MM.1S (cell line): ENCODE measurements at regions not wholly inside any gene's neighbourhood (a gene's known extent, or its start where the extent isn't known, plus 50 kb on each side); places are given as distances from the start of the nearest gene placed in this dataset.
"Not testable (repeated sequence)": the region's sequence is repeated elsewhere in the genome, so short reads cannot be mapped to it uniquely, and the experiment has no call there.

Source experiments
- EZH2phosphoT487 ChIP-seq: fragments of 300-600 bp; sonication (generic); IDR thresholded peaks from 2 replicates; pipeline ENCODE4 v1.6.1; 2018; ENCODE audit warnings: antibody characterized with exemption, low read length
- TF ChIP-seq, protein P1 (sequence below): fragments of 300-600 bp; sonication (generic); IDR thresholded peaks from 2 replicates; pipeline ENCODE4 v1.5.1; 2016; ENCODE audit warnings: antibody characterized with exemption, low read length, mixed read lengths

DNA sequence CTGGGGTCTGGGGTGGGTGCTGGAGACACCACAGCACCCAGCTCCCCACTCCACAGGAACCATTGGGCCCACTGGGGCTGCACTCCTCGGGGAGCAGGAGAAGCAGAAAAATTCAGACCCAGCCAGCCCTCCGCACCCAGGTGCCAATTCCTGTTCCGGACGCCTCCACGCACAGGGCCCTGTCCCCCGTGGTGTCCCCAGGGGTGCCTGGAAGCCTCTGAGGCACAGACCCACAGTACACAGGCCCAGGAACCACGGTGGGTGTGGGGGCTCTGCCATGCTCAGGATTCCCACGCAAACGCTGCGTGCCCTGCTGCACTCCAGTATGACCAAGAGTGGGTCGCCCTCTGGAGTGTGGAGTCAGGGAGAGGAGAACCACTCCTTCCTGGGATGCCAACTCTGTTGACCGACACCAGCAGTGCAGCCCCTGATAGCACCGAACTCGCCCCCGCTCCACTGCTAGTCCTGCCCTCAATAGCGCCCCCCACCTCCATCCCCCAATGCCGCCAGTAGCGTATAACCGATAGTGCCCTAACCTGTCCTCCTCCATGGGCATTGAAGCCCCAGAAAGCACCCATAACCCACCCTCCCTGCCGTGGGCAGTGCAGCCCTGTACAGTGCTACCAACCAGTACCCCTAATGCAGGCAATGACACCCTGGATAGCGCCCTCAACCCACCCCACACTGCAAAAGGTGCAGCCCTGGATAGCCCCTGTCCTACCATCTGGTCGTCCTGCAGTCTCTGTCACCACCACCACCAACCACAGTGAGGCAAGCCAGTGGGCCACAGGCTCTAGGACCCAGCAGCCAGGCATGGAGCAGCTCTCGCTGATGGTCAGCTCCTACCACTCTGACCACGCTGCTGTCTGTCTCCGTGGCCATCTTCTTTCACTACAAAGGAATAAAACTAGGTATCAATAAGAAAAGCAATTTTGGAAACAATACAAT is 2877.2 kb downstream of the RPIA start:
- TF ChIP-seq, protein P1, sequence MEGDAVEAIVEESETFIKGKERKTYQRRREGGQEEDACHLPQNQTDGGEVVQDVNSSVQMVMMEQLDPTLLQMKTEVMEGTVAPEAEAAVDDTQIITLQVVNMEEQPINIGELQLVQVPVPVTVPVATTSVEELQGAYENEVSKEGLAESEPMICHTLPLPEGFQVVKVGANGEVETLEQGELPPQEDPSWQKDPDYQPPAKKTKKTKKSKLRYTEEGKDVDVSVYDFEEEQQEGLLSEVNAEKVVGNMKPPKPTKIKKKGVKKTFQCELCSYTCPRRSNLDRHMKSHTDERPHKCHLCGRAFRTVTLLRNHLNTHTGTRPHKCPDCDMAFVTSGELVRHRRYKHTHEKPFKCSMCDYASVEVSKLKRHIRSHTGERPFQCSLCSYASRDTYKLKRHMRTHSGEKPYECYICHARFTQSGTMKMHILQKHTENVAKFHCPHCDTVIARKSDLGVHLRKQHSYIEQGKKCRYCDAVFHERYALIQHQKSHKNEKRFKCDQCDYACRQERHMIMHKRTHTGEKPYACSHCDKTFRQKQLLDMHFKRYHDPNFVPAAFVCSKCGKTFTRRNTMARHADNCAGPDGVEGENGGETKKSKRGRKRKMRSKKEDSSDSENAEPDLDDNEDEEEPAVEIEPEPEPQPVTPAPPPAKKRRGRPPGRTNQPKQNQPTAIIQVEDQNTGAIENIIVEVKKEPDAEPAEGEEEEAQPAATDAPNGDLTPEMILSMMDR: not testable (repeated sequence)
- not testable (repeated sequence) for TF ChIP-seq EZH2phosphoT487
